OCI-LY3 (cell line): ENCODE measurements at regions not wholly inside any gene's neighbourhood (a gene's known extent, or its start where the extent isn't known, plus 50 kb on each side); places are given as distances from the start of the nearest gene placed in this dataset.

Experiments
- H2AFZ ChIP-seq: fragments of 200-600, 300-600 bp; shearing (Covaris generic); 2 replicates; pipeline ENCODE4 v1.6.0; 2014; ENCODE audit warnings: antibody characterized with exemption, low read depth, low read length
- H3K27ac ChIP-seq: fragments of 200-600, 300-600 bp; sonication (generic); 2 replicates; pipeline ENCODE4 v1.5.1; 2014; ENCODE audit warnings: mild to moderate bottlenecking, low read length, moderate library complexity, mixed read lengths
- H3K27me3 ChIP-seq: fragments of 200-600, 300-600 bp; sonication (generic); 2 replicates; pipeline ENCODE4 v1.6.1; 2014; ENCODE audit warnings: low read depth, low read length, mixed read lengths
- H3K36me3 ChIP-seq: fragments of 200-600, 300-600 bp; sonication (generic); replicated peaks from 2 replicates; pipeline ENCODE3; 2014; ENCODE audit warnings: low read depth, low read length, mixed read lengths
- H3K4me1 ChIP-seq: fragments of 300-600, 200-600 bp; sonication (generic); 2 replicates; pipeline ENCODE4 v1.6.1; 2014; ENCODE audit warnings: low read length, mixed read lengths
- H3K4me2 ChIP-seq: fragments of 200-600, 300-600 bp; sonication (generic); 2 replicates; pipeline ENCODE4 v1.6.1; 2014; ENCODE audit warnings: low read length, mixed read lengths
- H3K4me3 ChIP-seq: fragments of 300-600, 200-600 bp; sonication (generic); 2 replicates; pipeline ENCODE4 v1.5.1; 2014; ENCODE audit warnings: antibody characterized with exemption, mild to moderate bottlenecking, low read length, moderate library complexity
- H3K79me2 ChIP-seq: fragments of 300-600, 200-600 bp; shearing (Covaris generic); 2 replicates; pipeline ENCODE4 v1.6.1; 2014; ENCODE audit warnings: mild to moderate bottlenecking, low read length, mixed read lengths
- H3K9ac ChIP-seq: fragments of 300-600, 200-600 bp; shearing (Covaris generic); 2 replicates; pipeline ENCODE4 v1.6.0; 2014; ENCODE audit warnings: mild to moderate bottlenecking, low read length, moderate library complexity
- H3K9me3 ChIP-seq: fragments of 200-600, 300-600 bp; shearing (Covaris generic); 2 replicates; pipeline ENCODE4 v1.6.1; 2014; ENCODE audit warnings: low read length, mixed read lengths; ENCODE audit not compliant: insufficient read depth
- H4K20me1 ChIP-seq: fragments of 200-600, 300-600 bp; sonication (generic); 2 replicates; pipeline ENCODE4 v1.6.1; 2016; ENCODE audit warnings: low read length, mixed read lengths; ENCODE audit not compliant: insufficient read depth
- EZH2phosphoT487 ChIP-seq: fragments of 200-600 bp; shearing (Covaris generic); IDR thresholded peaks from 2 replicates; pipeline ENCODE4 v1.6.1; 2018; ENCODE audit warnings: antibody characterized with exemption, mixed run types, low read depth
- TF ChIP-seq, protein P1 (sequence below): fragments of 200-600, 300-600 bp; sonication (generic); IDR thresholded peaks from 2 replicates; pipeline ENCODE4 v1.5.1; 2014; ENCODE audit warnings: antibody characterized with exemption, low read length, low read depth

DNA sequence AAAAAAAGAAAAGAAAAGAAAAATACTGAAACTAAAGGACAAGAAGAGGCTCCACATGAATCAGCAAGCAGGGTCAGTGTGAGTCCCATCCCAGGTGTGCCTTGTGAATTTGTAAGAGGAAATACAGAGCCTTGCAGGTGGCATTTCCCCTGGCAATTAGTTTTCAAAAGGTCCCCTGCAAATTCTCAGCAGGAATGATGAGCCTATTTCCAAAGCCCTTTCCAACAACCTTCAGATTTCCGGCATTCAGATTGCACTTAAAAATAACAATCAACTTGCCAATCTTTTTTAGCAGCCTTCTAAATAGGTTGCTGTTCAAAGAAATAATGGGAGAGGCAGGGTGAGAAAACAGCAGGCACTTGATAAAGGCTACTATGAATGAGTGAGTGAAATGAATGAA is 66.4 kb upstream of the OR13H1 start:
- H3K9me3 ChIP-seq: no peaks in the 10 kb centered on the region
- no peak overlapping the region for H3K9ac ChIP-seq
- no peak overlapping the region for H2AFZ ChIP-seq
- no peaks in the 10 kb centered on the region for H3K36me3 ChIP-seq
- no peaks in the 10 kb centered on the region for H4K20me1 ChIP-seq
- no peak overlapping the region for H3K4me2 ChIP-seq
- H3K27ac ChIP-seq: no peak overlapping the region
- no peaks in the 10 kb centered on the region for H3K27me3 ChIP-seq
- no peaks in the 10 kb centered on the region for H3K4me1 ChIP-seq
- no peaks in the 10 kb centered on the region for H3K79me2 ChIP-seq
- TF ChIP-seq, protein P1, sequence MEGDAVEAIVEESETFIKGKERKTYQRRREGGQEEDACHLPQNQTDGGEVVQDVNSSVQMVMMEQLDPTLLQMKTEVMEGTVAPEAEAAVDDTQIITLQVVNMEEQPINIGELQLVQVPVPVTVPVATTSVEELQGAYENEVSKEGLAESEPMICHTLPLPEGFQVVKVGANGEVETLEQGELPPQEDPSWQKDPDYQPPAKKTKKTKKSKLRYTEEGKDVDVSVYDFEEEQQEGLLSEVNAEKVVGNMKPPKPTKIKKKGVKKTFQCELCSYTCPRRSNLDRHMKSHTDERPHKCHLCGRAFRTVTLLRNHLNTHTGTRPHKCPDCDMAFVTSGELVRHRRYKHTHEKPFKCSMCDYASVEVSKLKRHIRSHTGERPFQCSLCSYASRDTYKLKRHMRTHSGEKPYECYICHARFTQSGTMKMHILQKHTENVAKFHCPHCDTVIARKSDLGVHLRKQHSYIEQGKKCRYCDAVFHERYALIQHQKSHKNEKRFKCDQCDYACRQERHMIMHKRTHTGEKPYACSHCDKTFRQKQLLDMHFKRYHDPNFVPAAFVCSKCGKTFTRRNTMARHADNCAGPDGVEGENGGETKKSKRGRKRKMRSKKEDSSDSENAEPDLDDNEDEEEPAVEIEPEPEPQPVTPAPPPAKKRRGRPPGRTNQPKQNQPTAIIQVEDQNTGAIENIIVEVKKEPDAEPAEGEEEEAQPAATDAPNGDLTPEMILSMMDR: no peak
- no peak for TF ChIP-seq EZH2phosphoT487
- no peak overlapping the region for H3K4me3 ChIP-seq
